ENCODE measurements at regions not wholly inside any gene's neighbourhood (a gene's known extent, or its start where the extent isn't known, plus 50 kb on each side); places are given as distances from the start of the nearest gene placed in this dataset.
A peak's percentile ranks its signal among the peaks of the same experiment; 100 is the strongest.

- no peaks in the 10 kb centered on the region for H3K4me1 ChIP-seq (ENCODE audit: control insufficient read depth, insufficient read depth, low read length)
- no CpG with 5 or more reads among the region's 2 CpGs for WGBS, 2 experiments (ENCODE audit: extremely low coverage in 2 of 2, insufficient read length in 1 of 2)
- no peak overlapping the region for H2AK5ac ChIP-seq (ENCODE audit: low read depth, low read length)
- H3K9me1 ChIP-seq (ENCODE audit: insufficient read depth, low read length) = no peaks in the 10 kb centered on the region
- H4K20me1 ChIP-seq (ENCODE audit: insufficient read depth, low read length) = no peaks in the 10 kb centered on the region
- intact Hi-C loops (cut with micrococcal nuclease) = no loop called here
- ChIA-PET POLR2A (ENCODE audit: unreplicated experiment) (no interaction called here), CTCF (no interaction called here)
- no peaks in the 10 kb centered on the region for H3K27me3 ChIP-seq (ENCODE audit: control insufficient read depth, insufficient read depth, low read length)
- ATAC-seq (ENCODE audit: low read depth) (no peak), DNase-seq (no peak)
- no peak overlapping the region for H4K8ac ChIP-seq (ENCODE audit: low read depth in 2 of 2, low read length in 2 of 2)
- in situ Hi-C loops (cut with MboI; ENCODE audit: low sequenced_read_pairs) = no loop called here
- H3K4me2 ChIP-seq (ENCODE audit: low read depth, low read length) = no peak overlapping the region
- H3K4ac ChIP-seq (ENCODE audit: low read depth, low read length) = no peak overlapping the region
- H2BK20ac ChIP-seq (ENCODE audit: low read depth, low read length) = no peak overlapping the region
- no peaks in the 10 kb centered on the region for H3K79me1 ChIP-seq (ENCODE audit: low read depth in 1 of 2, low read length in 2 of 2)
- dilution Hi-C loops (cut with HindIII; ENCODE audit: low sequenced_read_pairs, unreplicated experiment) = no loop called here
- H3K23ac ChIP-seq (ENCODE audit: low read depth, low read length) = no peak overlapping the region
- no peaks in the 10 kb centered on the region for H3K9me3 ChIP-seq (ENCODE audit: control insufficient read depth, insufficient read depth, low read length)
- H2BK120ac ChIP-seq (ENCODE audit: low read depth, low read length) = no peak overlapping the region
- H3K18ac ChIP-seq (ENCODE audit: low read depth, low read length) = no peak overlapping the region
- no peak overlapping the region for H2AK9ac ChIP-seq (replicated peaks; ENCODE audit: low read depth, low read length, poor library complexity)
- no peak overlapping the region for H2AFZ ChIP-seq (replicated peaks; ENCODE audit: low read length, poor library complexity)
- TF ChIP-seq BHLHE40 (IDR thresholded peaks at IDR 0.05; ENCODE audit: low read depth, low read length) (no peak), MAFK (IDR thresholded peaks at IDR 0.05; ENCODE audit: low read depth, low read length) (peak; percentile 77)
- no peak overlapping the region for H3K9ac ChIP-seq (ENCODE audit: low read depth, low read length)
- H3K27ac ChIP-seq (ENCODE audit: insufficient read depth, low read length) = no peak overlapping the region
- BruUV-seq (replicated peaks) = no TSS peak
- no peak overlapping the region for H3K14ac ChIP-seq (replicated peaks; ENCODE audit: low read depth, low read length)
- H2BK5ac ChIP-seq (ENCODE audit: low read depth, low read length, poor library complexity, severe bottlenecking) = no peak overlapping the region
- H3K36me3 ChIP-seq (ENCODE audit: control insufficient read depth, insufficient read depth, low read length) = no peaks in the 10 kb centered on the region
- no peak overlapping the region for H3K56ac ChIP-seq (ENCODE audit: extremely low read depth, insufficient read depth, low read length)
- H3K4me3 ChIP-seq (ENCODE audit: insufficient read depth, low read depth, low read length) = no peak overlapping the region
- no peak overlapping the region for H2BK15ac ChIP-seq (ENCODE audit: low read depth, low read length)
- no peak overlapping the region for H4K5ac ChIP-seq (ENCODE audit: low read depth, low read length)
- H4K91ac ChIP-seq (ENCODE audit: insufficient read depth, low read depth, low read length) = no peak overlapping the region
These were observed 232.6 kb downstream of the EFNB2 start for GRCh38 chr13:106302843-106303242.

Measured in IMR-90 (cell line).